OCI-LY7 (cell line): ENCODE measurements at regions not wholly inside any gene's neighbourhood (a gene's known extent, or its start where the extent isn't known, plus 50 kb on each side); places are given as distances from the start of the nearest gene placed in this dataset.

ENCODE experiments used
- EZH2phosphoT487 ChIP-seq: fragments of 200-600 bp; sonication (generic); IDR thresholded peaks from 2 replicates; pipeline ENCODE4 v1.6.1; 2018; ENCODE audit warnings: low read depth, borderline replicate concordance, mild to moderate bottlenecking, mixed run types, antibody characterized with exemption, low read length, moderate library complexity, mixed read lengths
- TF ChIP-seq, protein P1 (sequence below): fragments of 200-600 bp; sonication (generic); conservative IDR thresholded peaks from 2 replicates; pipeline ENCODE4 v1.5.1; 2014; ENCODE audit warnings: mild to moderate bottlenecking, antibody characterized with exemption, low read length, moderate library complexity, mixed read lengths

DNA sequence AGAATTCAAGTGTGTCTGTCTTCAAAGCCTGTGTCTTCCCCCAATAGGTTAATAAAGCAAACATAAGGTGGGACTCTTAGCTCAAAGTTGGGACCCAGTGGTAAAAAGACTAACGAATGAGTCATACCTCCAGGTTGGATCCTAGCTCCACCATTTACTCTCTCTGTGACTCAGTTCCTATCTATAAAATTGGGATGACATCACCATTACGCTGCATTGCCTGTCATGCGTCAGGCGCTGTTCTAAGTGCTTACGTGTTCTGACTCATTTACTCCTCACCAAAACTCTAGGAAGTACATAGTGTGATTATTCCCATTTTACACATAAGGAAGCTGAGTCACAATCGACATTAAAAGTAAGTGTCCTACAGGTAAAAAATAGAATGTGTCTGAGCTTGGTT lies 915.8 kb downstream of the VRK1 start:
- TF ChIP-seq, protein P1, sequence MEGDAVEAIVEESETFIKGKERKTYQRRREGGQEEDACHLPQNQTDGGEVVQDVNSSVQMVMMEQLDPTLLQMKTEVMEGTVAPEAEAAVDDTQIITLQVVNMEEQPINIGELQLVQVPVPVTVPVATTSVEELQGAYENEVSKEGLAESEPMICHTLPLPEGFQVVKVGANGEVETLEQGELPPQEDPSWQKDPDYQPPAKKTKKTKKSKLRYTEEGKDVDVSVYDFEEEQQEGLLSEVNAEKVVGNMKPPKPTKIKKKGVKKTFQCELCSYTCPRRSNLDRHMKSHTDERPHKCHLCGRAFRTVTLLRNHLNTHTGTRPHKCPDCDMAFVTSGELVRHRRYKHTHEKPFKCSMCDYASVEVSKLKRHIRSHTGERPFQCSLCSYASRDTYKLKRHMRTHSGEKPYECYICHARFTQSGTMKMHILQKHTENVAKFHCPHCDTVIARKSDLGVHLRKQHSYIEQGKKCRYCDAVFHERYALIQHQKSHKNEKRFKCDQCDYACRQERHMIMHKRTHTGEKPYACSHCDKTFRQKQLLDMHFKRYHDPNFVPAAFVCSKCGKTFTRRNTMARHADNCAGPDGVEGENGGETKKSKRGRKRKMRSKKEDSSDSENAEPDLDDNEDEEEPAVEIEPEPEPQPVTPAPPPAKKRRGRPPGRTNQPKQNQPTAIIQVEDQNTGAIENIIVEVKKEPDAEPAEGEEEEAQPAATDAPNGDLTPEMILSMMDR, result no peak
- TF ChIP-seq EZH2phosphoT487, result no peak
